Tibial artery (tissue), 4 donors: ENCODE measurements at regions not wholly inside any gene's neighbourhood (a gene's known extent, or its start where the extent isn't known, plus 50 kb on each side); places are given as distances from the start of the nearest gene placed in this dataset.

ENCODE experiments used
- DNase-seq, 2 donors: peaks; one replicate each; pipeline ENCODE4 v3.0.0-alpha.2; 2019
- H3K27ac ChIP-seq, 2 donors: fragments of 200-600 bp; sonication (generic) in 1 of 2; 1 replicate in 1 of 2; 2 replicates in 1 of 2; pipeline ENCODE4 v1.5.1; 2018 to 2019; ENCODE audit warnings: mild to moderate bottlenecking in 1 of 2
- H3K27me3 ChIP-seq, 2 donors: fragments of 200-600 bp; sonication (generic) in 1 of 2; one replicate each; pipeline versions ENCODE4 v1.5.1 to v1.6.0; 2016 to 2019
- H3K36me3 ChIP-seq, 3 donors: fragments of 200-600 bp; sonication (generic) in 2 of 3; one replicate each; pipeline ENCODE4 v1.5.1; 2016 to 2019; ENCODE audit warnings: mild to moderate bottlenecking in 2 of 3
- H3K4me1 ChIP-seq, 4 donors: fragments of 200-600 bp; sonication (generic) in 2 of 4; 1 replicate in 3 of 4; 2 replicates in 1 of 4; pipeline ENCODE4 v1.5.1; 2016 to 2019
- H3K4me3 ChIP-seq, 2 donors: fragments of 200-600 bp; sonication (generic) in 1 of 2; 1 replicate in 1 of 2; 2 replicates in 1 of 2; pipeline ENCODE4 v1.5.1; 2018 to 2019; ENCODE audit warnings: mild to moderate bottlenecking in 2 of 2
- H3K9me3 ChIP-seq, 3 donors: fragments of 200-600 bp; sonication (generic) in 1 of 3; one replicate each; pipeline ENCODE4 v1.5.1; 2016 to 2019
- CTCF ChIP-seq, 2 experiments: fragments of 200-600 bp in 1 of 2; fragments of 450-650 bp in 1 of 2; IDR thresholded peaks; one replicate each; pipeline ENCODE4 v1.5.1; 2017 to 2019; ENCODE audit warnings: antibody characterized with exemption in 2 of 2, mild to moderate bottlenecking in 1 of 2, moderate library complexity in 1 of 2
- intact Hi-C: fragments of 100-400 bp; cut with DNase I; formaldehyde crosslinking; loops from one replicate; pipeline ENCODE4 v1.15.0; 2023; ENCODE audit warnings: low total_unique reads

GRCh38 chr20:39312676-39313075 lies 350.5 kb downstream of the DHX35 start:
- DNase-seq: no peak
- Histone ChIP-seq H3K4me1 (no peaks in the 10 kb centered on the region), H3K27me3 (no peaks in the 10 kb centered on the region), H3K4me3 (no peak overlapping the region), H3K36me3 (no peaks in the 10 kb centered on the region), H3K27ac (no peak overlapping the region), H3K9me3 (no peaks in the 10 kb centered on the region)
- intact Hi-C loops: no loop called here
- TF ChIP-seq CTCF (IDR thresholded peaks at IDR 0.05): no peak

- Histone ChIP-seq H3K4me3 (no peak overlapping the region), H3K36me3 (no peaks in the 10 kb centered on the region), H3K27me3 (no peaks in the 10 kb centered on the region), H3K27ac (no peak overlapping the region), H3K4me1 (no peaks in the 10 kb centered on the region), H3K9me3 (no peaks in the 10 kb centered on the region)
- no peak for DNase-seq
- intact Hi-C loops: no loop called here
- no peak for TF ChIP-seq CTCF (IDR thresholded peaks at IDR 0.05)
Measured at GRCh38 chr20:39311851-39312506, 349.8 kb downstream of the DHX35 start.

- no peaks in the 10 kb centered on the region for H3K9me3 ChIP-seq
- H3K4me1 ChIP-seq: no peaks in the 10 kb centered on the region
- no peaks in the 10 kb centered on the region for H3K36me3 ChIP-seq
- H3K27ac ChIP-seq: no peak overlapping the region
- no peak for TF ChIP-seq CTCF (IDR thresholded peaks at IDR 0.05)
- intact Hi-C loops: no loop called here
- no peak for DNase-seq
- no peaks in the 10 kb centered on the region for H3K27me3 ChIP-seq
- no peak overlapping the region for H3K4me3 ChIP-seq
Measured at GRCh38 chr20:39310363-39310995, 348.3 kb downstream of the DHX35 start.

- no peak for TF ChIP-seq CTCF (IDR thresholded peaks at IDR 0.05)
- Histone ChIP-seq H3K27me3 (no peaks in the 10 kb centered on the region), H3K27ac (no peak overlapping the region), H3K4me1 (no peaks in the 10 kb centered on the region), H3K9me3 (no peaks in the 10 kb centered on the region), H3K36me3 (no peaks in the 10 kb centered on the region), H3K4me3 (no peak overlapping the region)
- intact Hi-C loops: no loop called here
- DNase-seq: no peak
Measured at GRCh38 chr20:39309458-39309857, 347.3 kb downstream of the DHX35 start.

- H3K4me1 ChIP-seq: no peaks in the 10 kb centered on the region
- intact Hi-C loops: no loop called here
Measured at GRCh38 chr20:39302312-39302711, 340.2 kb downstream of the DHX35 start.

More at GRCh38 chr20:39302312-39302711, 340.2 kb downstream of the DHX35 start:
- Histone ChIP-seq H3K27me3 (no peaks in the 10 kb centered on the region), H3K27ac (no peak overlapping the region), H3K4me3 (no peak overlapping the region), H3K36me3 (no peaks in the 10 kb centered on the region), H3K9me3 (no peaks in the 10 kb centered on the region)
- TF ChIP-seq CTCF (IDR thresholded peaks at IDR 0.05): no peak
- DNase-seq: no peak
